GM12878 (cell line): ENCODE measurements at regions not wholly inside any gene's neighbourhood (a gene's known extent, or its start where the extent isn't known, plus 50 kb on each side); places are given as distances from the start of the nearest gene placed in this dataset.

ENCODE experiments used
- ATAC-seq: fragments of 200-7000 bp; cut with Tn5 transposase; 3 replicates; pipeline ENCODE4 v1.9.1; 2020; ENCODE audit warnings: mild to moderate bottlenecking, moderate library complexity
- BruUV-seq: library from RNA; stranded (reverse); fragments of 400-500 nt; replicated peaks from 2 replicates; lab custom pipeline; 2021; lab: Mats Ljungman, UMichigan
- CTCF ChIA-PET: fragments of 300-600 bp; sonication (Branson Sonifier 250); formaldehyde crosslinking; extraction: SDS; loops from one replicate; lab custom pipeline; 2021; ENCODE audit warnings: inconsistent platforms; lab: Yijun Ruan, JAX
- POLR2A ChIA-PET: fragments of 350-600 bp; formaldehyde crosslinking; extraction: SDS; loops from one replicate; lab custom pipeline; 2021; ENCODE audit warnings: inconsistent platforms; lab: Charles Lee
- RAD21 ChIA-PET: fragments of 300-600 bp; sonication (Branson Sonifier 250); formaldehyde crosslinking; loops from one replicate; lab custom pipeline; 2023; ENCODE audit warnings: antibody characterized with exemption; ENCODE audit not compliant: unreplicated experiment; lab: Charles Lee
- SMC1A ChIA-PET: fragments of 300-600 bp; sonication (Branson Sonifier 250); formaldehyde crosslinking; loops from one replicate; lab custom pipeline; 2023; ENCODE audit not compliant: unreplicated experiment, uncharacterized antibody; lab: Charles Lee
- DNase-seq: peaks from one replicate; pipeline ENCODE4 v3.0.0-alpha.2; 2011; ENCODE audit warnings: low read depth, low spot score
- FAIRE-seq: peaks from 3 replicates; lab custom pipeline; 2011; peaks lifted over from hg19 to GRCh38; lab: Jason Lieb, UNC
- H2AFZ ChIP-seq: 2 replicates; pipeline ENCODE4 v1.6.0; 2011; ENCODE audit warnings: low read depth, low read length, control low read depth; ENCODE audit not compliant: control insufficient read depth
- H3K27ac ChIP-seq: 2 replicates; pipeline ENCODE4 v1.5.1; 2011; ENCODE audit warnings: control low read depth; ENCODE audit not compliant: control insufficient read depth, insufficient read depth
- H3K27me3 ChIP-seq, 2 experiments: replicated peaks in 1 of 2; 2 replicates each; pipeline versions ENCODE4 v1.6.0 to v1.6.1; 2011; ENCODE audit warnings: low read length in 1 of 2; ENCODE audit not compliant: control insufficient read depth in 2 of 2, insufficient read depth in 2 of 2
- H3K36me3 ChIP-seq, 2 experiments: 2 replicates each; pipeline ENCODE4 v1.5.1; 2011; ENCODE audit warnings: low read length in 1 of 2; ENCODE audit not compliant: control insufficient read depth in 2 of 2, insufficient read depth in 2 of 2
- H3K4me1 ChIP-seq: 2 replicates; pipeline ENCODE4 v1.6.1; 2011; ENCODE audit warnings: mild to moderate bottlenecking, low read length, moderate library complexity, mixed read lengths; ENCODE audit not compliant: control insufficient read depth, insufficient read depth
- H3K4me2 ChIP-seq: 2 replicates; pipeline ENCODE4 v1.6.0; 2011; ENCODE audit warnings: control low read depth; ENCODE audit not compliant: control insufficient read depth, insufficient read depth
- H3K4me3 ChIP-seq: fragments of 200-600 bp; sonication (generic); 2 replicates; pipeline ENCODE4 v1.5.1; 2016
- H3K79me2 ChIP-seq: 2 replicates; pipeline ENCODE4 v1.6.0; 2011; ENCODE audit warnings: low read length; ENCODE audit not compliant: control insufficient read depth, insufficient read depth
- H3K9ac ChIP-seq: 2 replicates; pipeline ENCODE4 v1.8.0; 2011; ENCODE audit warnings: low read length, control low read depth, mixed read lengths; ENCODE audit not compliant: control insufficient read depth, insufficient read depth
- H3K9me3 ChIP-seq: replicated peaks from 3 replicates; pipeline ENCODE4 v1.5.1; 2011; ENCODE audit warnings: mild to moderate bottlenecking, low read length; ENCODE audit not compliant: control insufficient read depth, insufficient read depth
- H4K20me1 ChIP-seq: 2 replicates; pipeline ENCODE4 v1.6.0; 2011; ENCODE audit not compliant: control insufficient read depth, insufficient read depth
- EP300 ChIP-seq, 2 experiments: fragments of 150-350 bp in 1 of 2; IDR thresholded peaks; 2 replicates each; pipeline ENCODE4 v1.6.1; 2011 to 2012; ENCODE audit warnings: low read depth in 2 of 2, low read length in 2 of 2, borderline replicate concordance in 1 of 2, improper control_type of control experiment in 1 of 2, inconsistent platforms in 1 of 2; ENCODE audit not compliant: control insufficient read depth in 1 of 2
- FOXK2 ChIP-seq: fragments of 450-650 bp; IDR thresholded peaks from 2 replicates; pipeline ENCODE4 v1.6.1; 2017; ENCODE audit warnings: mild to moderate bottlenecking, moderate library complexity
- GABPA ChIP-seq: IDR thresholded peaks from 2 replicates; pipeline ENCODE4 v1.6.1; 2014; ENCODE audit warnings: antibody characterized with exemption, low read depth, mild to moderate bottlenecking, inconsistent platforms
- IKZF2 ChIP-seq, 2 experiments: fragments of 450-650 bp; IDR thresholded peaks; 2 replicates each; pipeline ENCODE4 v1.6.1; 2017; ENCODE audit warnings: mild to moderate bottlenecking in 2 of 2, moderate library complexity in 2 of 2
- KDM1A ChIP-seq: fragments of 200-600 bp; sonication (generic); IDR thresholded peaks from 2 replicates; pipeline ENCODE4 v1.6.1; 2016; ENCODE audit warnings: borderline replicate concordance
- POLR2AphosphoS2 ChIP-seq: IDR thresholded peaks from 2 replicates; pipeline ENCODE4 v1.6.1; 2011; ENCODE audit warnings: low read depth, mild to moderate bottlenecking, low read length, improper control_type of control experiment, moderate library complexity
- POU2F2 ChIP-seq: IDR thresholded peaks from 3 replicates; pipeline ENCODE4 v1.6.1; 2011; ENCODE audit warnings: low read depth, mild to moderate bottlenecking, low read length, borderline replicate concordance
- WGBS: methylation state at CpG from one replicate; pipeline ENCODE4 v1.1.6; 2016; ENCODE audit warnings: low lambda C conversion rate; ENCODE audit not compliant: insufficient replicate concordance, insufficient coverage; ENCODE audit errors: missing lambda C conversion rate; 5-methylcytosine and 5-hydroxymethylcytosine counted together
- in situ Hi-C: fragments of 300-500 bp; cut with MboI; formaldehyde crosslinking; loops from 9 replicates; pipeline ENCODE4 v1.14.3; 2018; ENCODE audit warnings: mixed read lengths
- intact Hi-C: fragments of 100-400 bp; cut with micrococcal nuclease; formaldehyde crosslinking; loops from one replicate; pipeline ENCODE4 v1.14.2; 2022; ENCODE audit not compliant: unreplicated experiment
- TF ChIP-seq, protein P1 (sequence below): IDR thresholded peaks from 2 replicates; pipeline ENCODE4 v1.6.1; 2012; ENCODE audit warnings: improper control_type of control experiment, low read depth, low read length; ENCODE audit not compliant: insufficient replicate concordance

DNA sequence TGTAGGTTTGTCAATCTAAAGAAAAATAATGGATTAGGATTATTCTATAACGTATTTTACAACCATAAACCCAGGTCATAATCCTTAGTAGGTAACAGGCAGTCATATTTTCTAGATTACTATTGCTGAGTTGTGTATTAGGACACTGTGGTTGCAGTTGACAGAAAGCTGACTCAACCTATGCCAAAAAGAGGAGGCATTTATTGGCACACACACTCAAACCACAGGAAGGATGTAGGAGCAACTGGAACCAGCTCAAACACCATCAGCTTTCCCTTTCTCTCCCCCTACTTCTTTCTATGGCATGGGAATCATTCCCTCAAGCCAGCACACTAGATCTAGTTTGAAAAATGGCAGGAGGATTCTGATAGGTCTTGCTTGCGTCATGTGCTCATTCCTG, 136.4 kb upstream of the FAM9C start:
- H3K27ac ChIP-seq, result no peak overlapping the region
- ChIA-PET POLR2A (no interaction called here), CTCF (no interaction called here), RAD21 (no interaction called here), SMC1A (interaction anchor here (1.6 kb wide), 1 partner anchor 9 kb away, joined by 4 read pairs; no protein-coding TSS in a partner anchor)
- ATAC-seq (no peak), FAIRE-seq (no peak), DNase-seq (no peak)
- H3K9ac ChIP-seq, result no peak overlapping the region
- BruUV-seq, result no TSS peak
- no peak for TF ChIP-seq KDM1A
- TF ChIP-seq GABPA, result no peak
- TF ChIP-seq, protein P1, sequence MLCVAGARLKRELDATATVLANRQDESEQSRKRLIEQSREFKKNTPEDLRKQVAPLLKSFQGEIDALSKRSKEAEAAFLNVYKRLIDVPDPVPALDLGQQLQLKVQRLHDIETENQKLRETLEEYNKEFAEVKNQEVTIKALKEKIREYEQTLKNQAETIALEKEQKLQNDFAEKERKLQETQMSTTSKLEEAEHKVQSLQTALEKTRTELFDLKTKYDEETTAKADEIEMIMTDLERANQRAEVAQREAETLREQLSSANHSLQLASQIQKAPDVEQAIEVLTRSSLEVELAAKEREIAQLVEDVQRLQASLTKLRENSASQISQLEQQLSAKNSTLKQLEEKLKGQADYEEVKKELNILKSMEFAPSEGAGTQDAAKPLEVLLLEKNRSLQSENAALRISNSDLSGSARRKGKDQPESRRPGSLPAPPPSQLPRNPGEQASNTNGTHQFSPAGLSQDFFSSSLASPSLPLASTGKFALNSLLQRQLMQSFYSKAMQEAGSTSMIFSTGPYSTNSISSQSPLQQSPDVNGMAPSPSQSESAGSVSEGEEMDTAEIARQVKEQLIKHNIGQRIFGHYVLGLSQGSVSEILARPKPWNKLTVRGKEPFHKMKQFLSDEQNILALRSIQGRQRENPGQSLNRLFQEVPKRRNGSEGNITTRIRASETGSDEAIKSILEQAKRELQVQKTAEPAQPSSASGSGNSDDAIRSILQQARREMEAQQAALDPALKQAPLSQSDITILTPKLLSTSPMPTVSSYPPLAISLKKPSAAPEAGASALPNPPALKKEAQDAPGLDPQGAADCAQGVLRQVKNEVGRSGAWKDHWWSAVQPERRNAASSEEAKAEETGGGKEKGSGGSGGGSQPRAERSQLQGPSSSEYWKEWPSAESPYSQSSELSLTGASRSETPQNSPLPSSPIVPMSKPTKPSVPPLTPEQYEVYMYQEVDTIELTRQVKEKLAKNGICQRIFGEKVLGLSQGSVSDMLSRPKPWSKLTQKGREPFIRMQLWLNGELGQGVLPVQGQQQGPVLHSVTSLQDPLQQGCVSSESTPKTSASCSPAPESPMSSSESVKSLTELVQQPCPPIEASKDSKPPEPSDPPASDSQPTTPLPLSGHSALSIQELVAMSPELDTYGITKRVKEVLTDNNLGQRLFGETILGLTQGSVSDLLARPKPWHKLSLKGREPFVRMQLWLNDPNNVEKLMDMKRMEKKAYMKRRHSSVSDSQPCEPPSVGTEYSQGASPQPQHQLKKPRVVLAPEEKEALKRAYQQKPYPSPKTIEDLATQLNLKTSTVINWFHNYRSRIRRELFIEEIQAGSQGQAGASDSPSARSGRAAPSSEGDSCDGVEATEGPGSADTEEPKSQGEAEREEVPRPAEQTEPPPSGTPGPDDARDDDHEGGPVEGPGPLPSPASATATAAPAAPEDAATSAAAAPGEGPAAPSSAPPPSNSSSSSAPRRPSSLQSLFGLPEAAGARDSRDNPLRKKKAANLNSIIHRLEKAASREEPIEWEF, result no peak
- no peak for TF ChIP-seq EP300 (IDR thresholded peaks at IDR 0.05; ENCODE audit: borderline replicate concordance in 1 of 2, control insufficient read depth in 1 of 2, low read depth in 2 of 2, low read length in 2 of 2)
- TF ChIP-seq POLR2AphosphoS2, result no peak
- TF ChIP-seq FOXK2, result no peak
- no peak for TF ChIP-seq IKZF2 (IDR thresholded peaks at IDR 0.05)
- no peak for TF ChIP-seq POU2F2
- H4K20me1 ChIP-seq, result no peaks in the 10 kb centered on the region
- no peak overlapping the region for H3K4me2 ChIP-seq
- no peaks in the 10 kb centered on the region; the same call in 2 of the 3 replicates for H3K9me3 ChIP-seq
- no peaks in the 10 kb centered on the region for H3K79me2 ChIP-seq
- no peak overlapping the region for H3K4me3 ChIP-seq
- intact Hi-C loops (no loop called here), in situ Hi-C loops (no loop called here)
- H3K27me3 ChIP-seq, result no peaks in the 10 kb centered on the region
- H2AFZ ChIP-seq, result no peak overlapping the region
- WGBS, result 48% methylated on average over 2 of the region's 2 CpGs
- no peaks in the 10 kb centered on the region for H3K4me1 ChIP-seq
- no peaks in the 10 kb centered on the region for H3K36me3 ChIP-seq
